Liver (tissue), 8 donors: ENCODE measurements at regions not wholly inside any gene's neighbourhood (a gene's known extent, or its start where the extent isn't known, plus 50 kb on each side); places are given as distances from the start of the nearest gene placed in this dataset.

Source experiments
- DNase-seq: peaks from one replicate; pipeline ENCODE4 v3.0.0-alpha.2; 2017; ENCODE audit warnings: low spot score
- H3K27ac ChIP-seq, 2 donors: one replicate each; pipeline ENCODE4 v1.7.0; 2013; ENCODE audit warnings: inconsistent platforms in 2 of 2, low read length in 2 of 2, control low read depth in 1 of 2, low read depth in 1 of 2, mild to moderate bottlenecking in 1 of 2
- H3K27me3 ChIP-seq, 4 donors: one replicate each; pipeline versions ENCODE4 v1.6.1 to v1.7.0; 2013; ENCODE audit warnings: low read length in 3 of 4, inconsistent platforms in 1 of 4, mild to moderate bottlenecking in 1 of 4, moderate library complexity in 1 of 4; ENCODE audit not compliant: control insufficient read depth in 4 of 4, insufficient read depth in 4 of 4
- H3K36me3 ChIP-seq, 4 donors: one replicate each; pipeline versions ENCODE4 v1.6.1 to v1.7.0; 2013; ENCODE audit warnings: low read length in 3 of 4, mild to moderate bottlenecking in 3 of 4, low read depth in 1 of 4, moderate library complexity in 1 of 4; ENCODE audit not compliant: control insufficient read depth in 4 of 4, insufficient read depth in 3 of 4
- H3K4me1 ChIP-seq, 4 donors: one replicate each; pipeline versions ENCODE4 v1.6.1 to v1.7.0; 2013; ENCODE audit warnings: low read length in 3 of 4, mild to moderate bottlenecking in 3 of 4, moderate library complexity in 1 of 4; ENCODE audit not compliant: control insufficient read depth in 4 of 4, insufficient read depth in 4 of 4
- H3K4me3 ChIP-seq, 3 donors: one replicate each; pipeline versions ENCODE4 v1.6.1 to v1.7.0; 2013; ENCODE audit warnings: low read length in 3 of 3, control low read depth in 1 of 3, low read depth in 1 of 3, mild to moderate bottlenecking in 1 of 3
- H3K9ac ChIP-seq, 2 donors: one replicate each; pipeline ENCODE4 v1.7.0; 2013; ENCODE audit warnings: low read length in 2 of 2, mild to moderate bottlenecking in 2 of 2, moderate library complexity in 2 of 2, control low read depth in 1 of 2, low read depth in 1 of 2
- H3K9me3 ChIP-seq, 4 donors: one replicate each; pipeline versions ENCODE4 v1.6.1 to v1.7.0; 2013; ENCODE audit warnings: low read length in 3 of 4; ENCODE audit not compliant: control insufficient read depth in 4 of 4
- EGR1 ChIP-seq, 2 donors: IDR thresholded peaks; 2 replicates each; pipeline ENCODE4 v1.6.1; 2016 to 2018; ENCODE audit warnings: antibody characterized with exemption in 2 of 2, low read depth in 2 of 2
- FOXA1 ChIP-seq: IDR thresholded peaks from 2 replicates; pipeline ENCODE4 v1.6.1; 2016; ENCODE audit warnings: antibody characterized with exemption
- FOXA2 ChIP-seq: IDR thresholded peaks from 2 replicates; pipeline ENCODE4 v1.6.1; 2016; ENCODE audit warnings: antibody characterized with exemption
- GABPA ChIP-seq, 2 donors: IDR thresholded peaks in 1 of 2; conservative IDR thresholded peaks in 1 of 2; 2 replicates each; pipeline ENCODE4 v1.6.1; 2016; ENCODE audit warnings: antibody characterized with exemption in 2 of 2, mild to moderate bottlenecking in 1 of 2, moderate library complexity in 1 of 2
- HNF4A ChIP-seq, 2 donors: conservative IDR thresholded peaks; 2 replicates each; pipeline ENCODE4 v1.6.1; 2016; ENCODE audit warnings: antibody characterized with exemption in 2 of 2, mild to moderate bottlenecking in 2 of 2
- NR2F2 ChIP-seq: IDR thresholded peaks from 2 replicates; pipeline ENCODE4 v1.6.1; 2016; ENCODE audit warnings: antibody characterized with exemption
- RAD21 ChIP-seq, 2 donors: IDR thresholded peaks; 2 replicates each; pipeline ENCODE4 v1.6.1; 2016; ENCODE audit warnings: antibody characterized with exemption in 2 of 2, mild to moderate bottlenecking in 2 of 2
- RXRA ChIP-seq, 2 donors: IDR thresholded peaks; 2 replicates each; pipeline ENCODE4 v1.6.1; 2017 to 2018; ENCODE audit warnings: antibody characterized with exemption in 2 of 2, mild to moderate bottlenecking in 1 of 2
- SP1 ChIP-seq: IDR thresholded peaks from 2 replicates; pipeline ENCODE4 v1.6.1; 2018; ENCODE audit warnings: antibody characterized with exemption, mild to moderate bottlenecking
- TAF1 ChIP-seq: conservative IDR thresholded peaks from 2 replicates; pipeline ENCODE4 v1.6.1; 2016; ENCODE audit warnings: antibody characterized with exemption, mild to moderate bottlenecking
- YY1 ChIP-seq: IDR thresholded peaks from 2 replicates; pipeline ENCODE4 v1.6.1; 2016; ENCODE audit warnings: antibody characterized with exemption, mild to moderate bottlenecking
- WGBS: extraction: QIAGEN DNeasy Blood & Tissue Kit; methylation state at CpG from one replicate; pipeline ENCODE4 v1.1.7; 2013; 5-methylcytosine and 5-hydroxymethylcytosine counted together
- TF ChIP-seq, protein P1 (sequence below): IDR thresholded peaks from 2 replicates; pipeline ENCODE4 v1.6.1; 2016; ENCODE audit warnings: antibody characterized with exemption
- TF ChIP-seq, protein P2 (sequence below): fragments of 150-350 bp; IDR thresholded peaks from 2 replicates; pipeline ENCODE4 v1.5.1; 2017; ENCODE audit warnings: improper control_type of control experiment, low read depth, low read length; ENCODE audit not compliant: missing input control
- TF ChIP-seq, protein P3 (sequence below): IDR thresholded peaks from 2 replicates; pipeline ENCODE4 v1.6.1; 2016; ENCODE audit warnings: antibody characterized with exemption, mild to moderate bottlenecking
- TF ChIP-seq, protein P4 (sequence below): IDR thresholded peaks from 2 replicates; pipeline ENCODE4 v1.6.1; 2016; ENCODE audit warnings: antibody characterized with exemption
- donor health status: healthy.
- donor health status: healthy.
- donor health status: healthy.
- donor health status: healthy.
- donor health status: healthy.

DNA sequence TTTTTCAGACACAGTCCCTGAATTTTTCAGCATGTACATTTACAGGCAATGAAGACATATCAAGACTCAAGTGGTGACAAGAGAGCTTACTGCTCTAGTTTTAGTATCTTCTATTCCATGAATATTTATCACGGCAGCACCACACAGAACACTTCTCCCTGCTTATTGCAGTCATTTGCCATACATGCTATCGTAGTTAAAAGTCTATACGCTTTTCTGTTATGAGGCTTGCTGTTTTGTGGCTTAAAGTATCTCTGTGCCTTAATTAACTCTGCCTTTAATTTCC, 65.4 kb upstream of the GK2 start:
- Histone ChIP-seq H3K9ac (no peak overlapping the region), H3K4me3 (no peak overlapping the region), H3K9me3 (no peaks in the 10 kb centered on the region), H3K27ac (no peak overlapping the region), H3K4me1 (no peaks in the 10 kb centered on the region), H3K27me3 (no peaks in the 10 kb centered on the region), H3K36me3 (no peaks in the 10 kb centered on the region)
- DNase-seq = no peak
- WGBS = 79% methylated on average over 3 of the region's 3 CpGs
- TF ChIP-seq, protein P1, sequence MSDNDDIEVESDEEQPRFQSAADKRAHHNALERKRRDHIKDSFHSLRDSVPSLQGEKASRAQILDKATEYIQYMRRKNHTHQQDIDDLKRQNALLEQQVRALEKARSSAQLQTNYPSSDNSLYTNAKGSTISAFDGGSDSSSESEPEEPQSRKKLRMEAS = no peak
- TF ChIP-seq RAD21 (IDR thresholded peaks at IDR 0.05) = no peak
- TF ChIP-seq FOXA2 = no peak
- TF ChIP-seq GABPA (IDR thresholded peaks at IDR 0.05 in 1 of 2, conservative IDR thresholded peaks at IDR 0.05 in 1 of 2) = no peak
- TF ChIP-seq NR2F2 = no peak
- no peak for TF ChIP-seq EGR1 (IDR thresholded peaks at IDR 0.05; ENCODE audit: low read depth in 2 of 2)

DNA sequence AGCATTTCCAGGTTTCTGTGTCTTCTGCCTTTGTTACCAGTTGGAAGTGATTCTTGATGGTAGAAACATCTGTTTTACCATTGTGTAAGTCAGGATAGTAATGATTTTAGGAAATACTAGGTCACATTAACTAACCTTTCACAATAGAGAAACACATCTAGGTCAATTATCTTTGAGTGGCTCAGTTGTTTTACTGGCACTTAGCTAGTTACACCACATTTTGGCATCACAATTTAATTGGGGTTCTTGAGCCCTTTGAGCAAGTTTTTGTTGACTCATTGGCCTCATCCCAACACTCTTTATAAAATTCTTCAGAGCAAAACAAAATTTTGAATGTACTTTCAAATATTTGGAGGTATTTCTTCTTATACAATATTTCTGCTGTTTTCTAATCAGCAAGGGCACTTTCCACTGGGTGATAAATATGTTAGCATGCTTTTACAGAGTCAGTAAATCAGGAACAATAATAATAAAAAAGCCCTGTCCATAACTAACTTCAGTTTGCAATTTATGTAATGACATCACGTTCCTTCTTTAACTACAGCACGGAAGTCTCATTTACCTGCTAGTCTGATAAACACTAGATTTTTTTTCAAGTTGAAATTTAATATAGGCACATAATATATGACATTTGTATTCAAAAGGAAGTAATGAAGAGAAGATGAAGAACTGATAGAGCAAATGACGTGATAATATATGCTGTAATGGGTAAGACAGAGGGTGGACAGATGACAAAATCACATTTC, 64.8 kb upstream of the GK2 start:
- WGBS = 72% methylated on average over 3 of the region's 3 CpGs
- H3K9ac ChIP-seq = no peak overlapping the region
- no peak overlapping the region for H3K27ac ChIP-seq
- H3K9me3 ChIP-seq = no peaks in the 10 kb centered on the region
- H3K4me1 ChIP-seq = no peaks in the 10 kb centered on the region
- no peaks in the 10 kb centered on the region for H3K27me3 ChIP-seq
- H3K4me3 ChIP-seq = no peak overlapping the region
- DNase-seq = no peak
- no peaks in the 10 kb centered on the region for H3K36me3 ChIP-seq
- no peak for TF ChIP-seq TAF1
- TF ChIP-seq, protein P2, sequence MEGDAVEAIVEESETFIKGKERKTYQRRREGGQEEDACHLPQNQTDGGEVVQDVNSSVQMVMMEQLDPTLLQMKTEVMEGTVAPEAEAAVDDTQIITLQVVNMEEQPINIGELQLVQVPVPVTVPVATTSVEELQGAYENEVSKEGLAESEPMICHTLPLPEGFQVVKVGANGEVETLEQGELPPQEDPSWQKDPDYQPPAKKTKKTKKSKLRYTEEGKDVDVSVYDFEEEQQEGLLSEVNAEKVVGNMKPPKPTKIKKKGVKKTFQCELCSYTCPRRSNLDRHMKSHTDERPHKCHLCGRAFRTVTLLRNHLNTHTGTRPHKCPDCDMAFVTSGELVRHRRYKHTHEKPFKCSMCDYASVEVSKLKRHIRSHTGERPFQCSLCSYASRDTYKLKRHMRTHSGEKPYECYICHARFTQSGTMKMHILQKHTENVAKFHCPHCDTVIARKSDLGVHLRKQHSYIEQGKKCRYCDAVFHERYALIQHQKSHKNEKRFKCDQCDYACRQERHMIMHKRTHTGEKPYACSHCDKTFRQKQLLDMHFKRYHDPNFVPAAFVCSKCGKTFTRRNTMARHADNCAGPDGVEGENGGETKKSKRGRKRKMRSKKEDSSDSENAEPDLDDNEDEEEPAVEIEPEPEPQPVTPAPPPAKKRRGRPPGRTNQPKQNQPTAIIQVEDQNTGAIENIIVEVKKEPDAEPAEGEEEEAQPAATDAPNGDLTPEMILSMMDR = no peak
- no peak for TF ChIP-seq EGR1 (IDR thresholded peaks at IDR 0.05; ENCODE audit: low read depth in 2 of 2)
- TF ChIP-seq FOXA2 = no peak
- TF ChIP-seq, protein P3, sequence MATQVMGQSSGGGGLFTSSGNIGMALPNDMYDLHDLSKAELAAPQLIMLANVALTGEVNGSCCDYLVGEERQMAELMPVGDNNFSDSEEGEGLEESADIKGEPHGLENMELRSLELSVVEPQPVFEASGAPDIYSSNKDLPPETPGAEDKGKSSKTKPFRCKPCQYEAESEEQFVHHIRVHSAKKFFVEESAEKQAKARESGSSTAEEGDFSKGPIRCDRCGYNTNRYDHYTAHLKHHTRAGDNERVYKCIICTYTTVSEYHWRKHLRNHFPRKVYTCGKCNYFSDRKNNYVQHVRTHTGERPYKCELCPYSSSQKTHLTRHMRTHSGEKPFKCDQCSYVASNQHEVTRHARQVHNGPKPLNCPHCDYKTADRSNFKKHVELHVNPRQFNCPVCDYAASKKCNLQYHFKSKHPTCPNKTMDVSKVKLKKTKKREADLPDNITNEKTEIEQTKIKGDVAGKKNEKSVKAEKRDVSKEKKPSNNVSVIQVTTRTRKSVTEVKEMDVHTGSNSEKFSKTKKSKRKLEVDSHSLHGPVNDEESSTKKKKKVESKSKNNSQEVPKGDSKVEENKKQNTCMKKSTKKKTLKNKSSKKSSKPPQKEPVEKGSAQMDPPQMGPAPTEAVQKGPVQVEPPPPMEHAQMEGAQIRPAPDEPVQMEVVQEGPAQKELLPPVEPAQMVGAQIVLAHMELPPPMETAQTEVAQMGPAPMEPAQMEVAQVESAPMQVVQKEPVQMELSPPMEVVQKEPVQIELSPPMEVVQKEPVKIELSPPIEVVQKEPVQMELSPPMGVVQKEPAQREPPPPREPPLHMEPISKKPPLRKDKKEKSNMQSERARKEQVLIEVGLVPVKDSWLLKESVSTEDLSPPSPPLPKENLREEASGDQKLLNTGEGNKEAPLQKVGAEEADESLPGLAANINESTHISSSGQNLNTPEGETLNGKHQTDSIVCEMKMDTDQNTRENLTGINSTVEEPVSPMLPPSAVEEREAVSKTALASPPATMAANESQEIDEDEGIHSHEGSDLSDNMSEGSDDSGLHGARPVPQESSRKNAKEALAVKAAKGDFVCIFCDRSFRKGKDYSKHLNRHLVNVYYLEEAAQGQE = no peak
- no peak for TF ChIP-seq HNF4A (conservative IDR thresholded peaks at IDR 0.05)
- TF ChIP-seq RXRA (IDR thresholded peaks at IDR 0.05) = no peak

DNA sequence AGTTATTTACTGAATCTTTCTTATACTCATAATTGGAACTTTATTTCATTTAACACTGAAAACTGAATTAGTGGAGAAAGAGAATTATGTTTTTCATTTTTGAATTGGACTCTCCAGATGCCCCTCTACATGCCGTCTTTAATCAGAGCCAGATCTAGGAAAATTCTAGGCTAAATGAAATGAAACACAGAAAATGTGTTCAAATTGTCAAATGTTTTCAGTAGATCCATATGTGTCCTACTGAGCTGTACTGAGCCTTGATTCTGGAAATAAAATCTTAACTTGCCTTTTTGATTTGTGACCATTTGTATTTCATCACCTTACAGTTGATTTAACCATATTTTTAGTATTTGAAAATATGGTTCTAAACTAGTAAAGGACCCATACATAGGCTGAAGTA, 64.0 kb upstream of the GK2 start:
- Histone ChIP-seq H3K27me3 (no peaks in the 10 kb centered on the region), H3K9me3 (no peaks in the 10 kb centered on the region), H3K4me3 (no peak overlapping the region), H3K9ac (no peak overlapping the region), H3K4me1 (no peaks in the 10 kb centered on the region), H3K36me3 (no peaks in the 10 kb centered on the region), H3K27ac (no peak overlapping the region)
- 85% methylated on average over 1 of the region's 1 CpG for WGBS
- DNase-seq = no peak
- TF ChIP-seq HNF4A (conservative IDR thresholded peaks at IDR 0.05) = no peak
- TF ChIP-seq, protein P3 = no peak
- no peak for TF ChIP-seq YY1
- no peak for TF ChIP-seq FOXA2
- TF ChIP-seq NR2F2 = no peak
- TF ChIP-seq, protein P1 = no peak
- no peak for TF ChIP-seq TAF1
- no peak for TF ChIP-seq FOXA1
- TF ChIP-seq, protein P4, sequence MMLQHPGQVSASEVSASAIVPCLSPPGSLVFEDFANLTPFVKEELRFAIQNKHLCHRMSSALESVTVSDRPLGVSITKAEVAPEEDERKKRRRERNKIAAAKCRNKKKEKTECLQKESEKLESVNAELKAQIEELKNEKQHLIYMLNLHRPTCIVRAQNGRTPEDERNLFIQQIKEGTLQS = no peak
- no peak for TF ChIP-seq RXRA (IDR thresholded peaks at IDR 0.05)
- no peak for TF ChIP-seq SP1
- no peak for TF ChIP-seq EGR1 (IDR thresholded peaks at IDR 0.05; ENCODE audit: low read depth in 2 of 2)
